Sigmoid colon (tissue), 3 donors: ENCODE measurements at regions not wholly inside any gene's neighbourhood (a gene's known extent, or its start where the extent isn't known, plus 50 kb on each side); places are given as distances from the start of the nearest gene placed in this dataset.

ENCODE experiments used
- CTCF ChIP-seq, 4 experiments: fragments of 450-650 bp in 3 of 4; fragments of 200-600 bp in 1 of 4; IDR thresholded peaks; one replicate each; pipeline ENCODE4 v1.5.1; 2016 to 2019; ENCODE audit warnings: antibody characterized with exemption in 4 of 4, mild to moderate bottlenecking in 3 of 4, moderate library complexity in 2 of 4
- POLR2A ChIP-seq, 2 donors: fragments of 450-650 bp; IDR thresholded peaks; one replicate each; pipeline ENCODE4 v1.6.1; 2016; ENCODE audit warnings: antibody characterized with exemption in 2 of 2, mild to moderate bottlenecking in 2 of 2, moderate library complexity in 2 of 2

- TF ChIP-seq CTCF (IDR thresholded peaks at IDR 0.05) (no peak), POLR2A (IDR thresholded peaks at IDR 0.05) (no peak)
Observed at GRCh38 chr2:139477618-139478017, 697.4 kb upstream of the NXPH2 start.
